Esophagus muscularis mucosa (tissue), 4 donors: ENCODE measurements at regions not wholly inside any gene's neighbourhood (a gene's known extent, or its start where the extent isn't known, plus 50 kb on each side); places are given as distances from the start of the nearest gene placed in this dataset.

ENCODE experiments used
- DNase-seq: peaks from one replicate; pipeline ENCODE4 v3.0.0-alpha.2; 2017; ENCODE audit errors: extremely low spot score
- H3K27ac ChIP-seq, 4 donors: fragments of 200-600 bp; sonication (generic); replicated peaks in 1 of 4; 1 replicate in 3 of 4; 2 replicates in 1 of 4; pipeline ENCODE4 v1.5.1; 2016 to 2019; ENCODE audit warnings: mild to moderate bottlenecking in 1 of 4
- H3K27me3 ChIP-seq, 4 donors: fragments of 200-600 bp; sonication (generic); one replicate each; pipeline versions ENCODE4 v1.5.1 to v1.6.0; 2016 to 2019
- H3K36me3 ChIP-seq, 4 donors: fragments of 200-600 bp; sonication (generic); one replicate each; pipeline ENCODE4 v1.5.1; 2016 to 2019
- H3K4me1 ChIP-seq, 4 donors: fragments of 200-600 bp; sonication (generic); one replicate each; pipeline ENCODE4 v1.5.1; 2016 to 2019
- H3K4me3 ChIP-seq, 4 donors: fragments of 200-600 bp; sonication (generic); 1 replicate in 2 of 4; 2 replicates in 2 of 4; pipeline ENCODE4 v1.5.1; 2016 to 2019; ENCODE audit warnings: mild to moderate bottlenecking in 4 of 4, moderate library complexity in 1 of 4
- H3K9me3 ChIP-seq, 4 donors: fragments of 200-600 bp; sonication (generic); 1 replicate in 3 of 4; 2 replicates in 1 of 4; pipeline ENCODE4 v1.5.1; 2016 to 2019
- EP300 ChIP-seq: sonication (generic); formaldehyde crosslinking; IDR thresholded peaks from one replicate; pipeline ENCODE4 v1.6.1; 2017; ENCODE audit warnings: antibody characterized with exemption
- POLR2A ChIP-seq: fragments of 450-650 bp; IDR thresholded peaks from one replicate; pipeline ENCODE4 v1.6.1; 2017; ENCODE audit warnings: antibody characterized with exemption, moderate library complexity, mild to moderate bottlenecking, low read depth
- POLR2AphosphoS5 ChIP-seq, 2 donors: sonication (generic); formaldehyde crosslinking; IDR thresholded peaks; one replicate each; pipeline ENCODE4 v1.6.1; 2017; ENCODE audit warnings: antibody characterized with exemption in 2 of 2
- WGBS: methylation state at CpG from one replicate; pipeline ENCODE4 v1.1.5; 2018; 5-methylcytosine and 5-hydroxymethylcytosine counted together
- intact Hi-C: fragments of 100-400 bp; cut with DNase I; formaldehyde crosslinking; loops from one replicate; pipeline ENCODE4 v1.15.1; 2023
- TF ChIP-seq, protein P1 (sequence below), 3 experiments: fragments of 200-600 bp in 2 of 3; fragments of 450-650 bp in 1 of 3; sonication (generic) in 2 of 3; IDR thresholded peaks; one replicate each; pipeline ENCODE4 v1.5.1; 2017 to 2019; ENCODE audit warnings: antibody characterized with exemption in 3 of 3, mild to moderate bottlenecking in 2 of 3, moderate library complexity in 1 of 3

DNA sequence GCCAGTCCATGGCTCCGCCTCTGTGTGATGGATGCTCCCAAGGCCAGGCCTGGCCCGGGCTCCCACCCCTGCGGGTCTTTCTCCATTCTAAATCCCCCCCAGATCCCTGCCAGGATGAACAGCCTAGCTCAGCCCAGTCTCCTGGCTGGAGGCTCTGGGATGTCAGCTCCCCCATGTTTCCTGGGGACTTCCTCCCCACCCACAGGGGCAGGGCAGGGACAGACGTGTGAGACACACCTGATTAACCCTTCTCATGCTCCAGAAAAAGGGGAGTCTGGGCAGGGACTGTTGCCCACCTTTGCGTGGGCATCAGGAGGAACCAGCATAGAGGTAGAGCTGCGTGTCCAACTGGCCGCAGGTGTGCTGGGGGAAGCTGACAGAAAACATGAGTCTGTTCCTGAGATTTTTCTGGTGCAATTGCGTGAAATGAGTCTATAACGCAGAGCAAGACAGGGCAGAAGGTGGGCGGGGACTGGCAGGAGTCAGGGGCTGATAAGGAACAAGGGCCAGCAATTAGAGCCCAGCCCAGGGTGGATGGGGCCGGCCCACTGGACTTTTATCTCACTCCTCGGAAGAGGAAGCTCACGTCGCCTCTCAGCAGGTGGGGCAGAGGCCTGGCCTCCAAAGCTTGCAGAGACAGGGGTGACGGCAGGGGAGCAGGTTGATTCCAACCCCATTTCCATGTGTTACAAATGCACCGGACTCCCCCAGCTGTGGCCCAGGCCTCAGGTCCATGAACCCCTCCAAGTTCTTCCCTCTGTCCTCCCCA is 238.2 kb downstream of the RBFOX3 start:
- TF ChIP-seq, protein P1, sequence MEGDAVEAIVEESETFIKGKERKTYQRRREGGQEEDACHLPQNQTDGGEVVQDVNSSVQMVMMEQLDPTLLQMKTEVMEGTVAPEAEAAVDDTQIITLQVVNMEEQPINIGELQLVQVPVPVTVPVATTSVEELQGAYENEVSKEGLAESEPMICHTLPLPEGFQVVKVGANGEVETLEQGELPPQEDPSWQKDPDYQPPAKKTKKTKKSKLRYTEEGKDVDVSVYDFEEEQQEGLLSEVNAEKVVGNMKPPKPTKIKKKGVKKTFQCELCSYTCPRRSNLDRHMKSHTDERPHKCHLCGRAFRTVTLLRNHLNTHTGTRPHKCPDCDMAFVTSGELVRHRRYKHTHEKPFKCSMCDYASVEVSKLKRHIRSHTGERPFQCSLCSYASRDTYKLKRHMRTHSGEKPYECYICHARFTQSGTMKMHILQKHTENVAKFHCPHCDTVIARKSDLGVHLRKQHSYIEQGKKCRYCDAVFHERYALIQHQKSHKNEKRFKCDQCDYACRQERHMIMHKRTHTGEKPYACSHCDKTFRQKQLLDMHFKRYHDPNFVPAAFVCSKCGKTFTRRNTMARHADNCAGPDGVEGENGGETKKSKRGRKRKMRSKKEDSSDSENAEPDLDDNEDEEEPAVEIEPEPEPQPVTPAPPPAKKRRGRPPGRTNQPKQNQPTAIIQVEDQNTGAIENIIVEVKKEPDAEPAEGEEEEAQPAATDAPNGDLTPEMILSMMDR (IDR thresholded peaks at IDR 0.05) = no peak
- no peak for TF ChIP-seq POLR2AphosphoS5 (IDR thresholded peaks at IDR 0.05)
- TF ChIP-seq POLR2A = no peak
- TF ChIP-seq EP300 = no peak
- Histone ChIP-seq H3K27ac (no peak overlapping the region), H3K36me3 (no peaks in the 10 kb centered on the region), H3K9me3 (no peaks in the 10 kb centered on the region), H3K27me3 (peaks cover 0 to 77% (median 0%) of the 10 kb centered on the region in 4 donors), H3K4me1 (no peaks in the 10 kb centered on the region), H3K4me3 (no peak overlapping the region)
- WGBS = 60% methylated on average over 12 of the region's 16 CpGs
- DNase-seq = no peak
- intact Hi-C loops = no loop called here

DNA sequence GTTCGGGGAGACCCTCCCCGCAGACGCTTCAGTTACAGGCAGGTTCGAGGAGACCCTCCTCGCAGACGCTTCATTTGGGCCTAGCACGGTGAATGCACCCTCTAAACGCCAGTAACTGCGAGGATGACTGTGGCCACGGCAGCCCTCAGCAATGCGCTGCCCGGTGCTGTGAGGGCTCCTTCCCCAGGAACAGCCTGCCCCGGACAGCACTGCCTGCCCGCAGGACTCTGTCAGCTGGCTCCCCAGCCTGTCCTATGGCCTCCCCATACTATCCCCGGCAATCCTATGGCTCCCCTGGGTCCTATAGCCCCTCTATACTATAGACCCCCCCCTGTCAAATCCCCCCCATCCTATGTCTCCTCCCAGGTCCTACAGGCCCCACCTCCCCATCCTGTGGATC is 238.9 kb downstream of the RBFOX3 start:
- Histone ChIP-seq H3K9me3 (no peaks in the 10 kb centered on the region), H3K27me3 (peaks cover 0 to 79% (median 0%) of the 10 kb centered on the region in 4 donors), H3K4me1 (no peaks in the 10 kb centered on the region), H3K4me3 (no peak overlapping the region), H3K27ac (no peak overlapping the region), H3K36me3 (no peaks in the 10 kb centered on the region)
- intact Hi-C loops = no loop called here
- no peak for DNase-seq
- TF ChIP-seq EP300 (no peak), POLR2A (no peak), POLR2AphosphoS5 (IDR thresholded peaks at IDR 0.05) (no peak)
- TF ChIP-seq, protein P1 (IDR thresholded peaks at IDR 0.05) = no peak
- WGBS = 78% methylated on average over 15 of the region's 15 CpGs

DNA sequence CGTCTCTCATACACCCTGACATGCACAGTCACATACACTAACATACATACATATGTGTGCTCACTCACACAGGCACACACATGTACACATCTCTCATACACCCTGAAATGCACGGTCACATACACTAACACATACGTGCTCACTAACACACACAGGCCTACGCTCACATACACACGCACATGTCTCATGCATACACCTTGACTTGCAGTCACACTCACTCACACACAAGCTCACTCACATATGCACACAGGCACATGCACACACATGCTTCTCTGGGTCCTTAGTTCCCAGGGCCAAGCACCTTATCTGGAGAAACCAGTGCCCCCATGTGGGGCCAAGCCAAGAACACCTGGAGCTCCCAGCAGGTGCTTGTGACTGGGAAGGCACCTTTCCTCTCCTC is 240.3 kb downstream of the RBFOX3 start:
- peaks cover 0 to 79% (median 0%) of the 10 kb centered on the region in 4 donors for H3K27me3 ChIP-seq
- WGBS = 73% methylated on average over 5 of the region's 5 CpGs
- intact Hi-C loops = no loop called here
- H3K36me3 ChIP-seq = no peaks in the 10 kb centered on the region
- TF ChIP-seq, protein P1 (IDR thresholded peaks at IDR 0.05) = no peak
- TF ChIP-seq EP300 (no peak), POLR2A (no peak), POLR2AphosphoS5 (IDR thresholded peaks at IDR 0.05) (no peak)
- H3K9me3 ChIP-seq = no peaks in the 10 kb centered on the region
- DNase-seq = no peak
- H3K4me3 ChIP-seq = no peak overlapping the region
- no peak overlapping the region for H3K27ac ChIP-seq
- H3K4me1 ChIP-seq = peaks cover 0 to 8% (median 2%) of the 10 kb centered on the region in 4 donors

DNA sequence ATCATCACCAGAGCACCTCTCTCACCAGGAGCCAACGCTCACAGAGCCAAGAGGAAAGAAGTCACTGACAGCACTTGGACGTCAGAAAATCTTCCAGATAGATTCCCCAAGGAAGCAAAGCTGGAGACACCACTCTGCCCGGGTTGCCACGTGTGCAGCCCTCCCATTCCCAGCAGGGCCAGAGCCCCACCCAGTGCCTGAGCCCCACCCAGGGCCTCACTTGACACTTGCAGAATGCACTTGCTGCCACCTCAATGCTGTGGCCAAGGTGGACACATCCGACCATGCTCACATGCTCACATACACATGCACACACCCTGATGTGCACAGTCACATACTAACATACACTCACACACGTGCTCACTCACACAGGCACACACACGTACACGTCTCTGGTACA is 240.7 kb downstream of the RBFOX3 start:
- Histone ChIP-seq H3K27ac (no peak overlapping the region), H3K4me3 (no peak overlapping the region), H3K36me3 (no peaks in the 10 kb centered on the region), H3K27me3 (peaks cover 0 to 80% (median 0%) of the 10 kb centered on the region in 4 donors), H3K4me1 (peaks cover 0 to 8% (median 2%) of the 10 kb centered on the region in 4 donors), H3K9me3 (no peaks in the 10 kb centered on the region)
- no peak for DNase-seq
- TF ChIP-seq POLR2A = no peak
- no peak for TF ChIP-seq EP300
- no peak for TF ChIP-seq POLR2AphosphoS5 (IDR thresholded peaks at IDR 0.05)
- TF ChIP-seq, protein P1 (IDR thresholded peaks at IDR 0.05) = no peak
- 79% methylated on average over 8 of the region's 8 CpGs for WGBS
- intact Hi-C loops = no loop called here
